ENCODE measurements at regions not wholly inside any gene's neighbourhood (a gene's known extent, or its start where the extent isn't known, plus 50 kb on each side); places are given as distances from the start of the nearest gene placed in this dataset.

GRCh38 chr5:6961837-6962635 is 248.8 kb downstream of the TENT4A start (continued):
- TF ChIP-seq, protein P1, sequence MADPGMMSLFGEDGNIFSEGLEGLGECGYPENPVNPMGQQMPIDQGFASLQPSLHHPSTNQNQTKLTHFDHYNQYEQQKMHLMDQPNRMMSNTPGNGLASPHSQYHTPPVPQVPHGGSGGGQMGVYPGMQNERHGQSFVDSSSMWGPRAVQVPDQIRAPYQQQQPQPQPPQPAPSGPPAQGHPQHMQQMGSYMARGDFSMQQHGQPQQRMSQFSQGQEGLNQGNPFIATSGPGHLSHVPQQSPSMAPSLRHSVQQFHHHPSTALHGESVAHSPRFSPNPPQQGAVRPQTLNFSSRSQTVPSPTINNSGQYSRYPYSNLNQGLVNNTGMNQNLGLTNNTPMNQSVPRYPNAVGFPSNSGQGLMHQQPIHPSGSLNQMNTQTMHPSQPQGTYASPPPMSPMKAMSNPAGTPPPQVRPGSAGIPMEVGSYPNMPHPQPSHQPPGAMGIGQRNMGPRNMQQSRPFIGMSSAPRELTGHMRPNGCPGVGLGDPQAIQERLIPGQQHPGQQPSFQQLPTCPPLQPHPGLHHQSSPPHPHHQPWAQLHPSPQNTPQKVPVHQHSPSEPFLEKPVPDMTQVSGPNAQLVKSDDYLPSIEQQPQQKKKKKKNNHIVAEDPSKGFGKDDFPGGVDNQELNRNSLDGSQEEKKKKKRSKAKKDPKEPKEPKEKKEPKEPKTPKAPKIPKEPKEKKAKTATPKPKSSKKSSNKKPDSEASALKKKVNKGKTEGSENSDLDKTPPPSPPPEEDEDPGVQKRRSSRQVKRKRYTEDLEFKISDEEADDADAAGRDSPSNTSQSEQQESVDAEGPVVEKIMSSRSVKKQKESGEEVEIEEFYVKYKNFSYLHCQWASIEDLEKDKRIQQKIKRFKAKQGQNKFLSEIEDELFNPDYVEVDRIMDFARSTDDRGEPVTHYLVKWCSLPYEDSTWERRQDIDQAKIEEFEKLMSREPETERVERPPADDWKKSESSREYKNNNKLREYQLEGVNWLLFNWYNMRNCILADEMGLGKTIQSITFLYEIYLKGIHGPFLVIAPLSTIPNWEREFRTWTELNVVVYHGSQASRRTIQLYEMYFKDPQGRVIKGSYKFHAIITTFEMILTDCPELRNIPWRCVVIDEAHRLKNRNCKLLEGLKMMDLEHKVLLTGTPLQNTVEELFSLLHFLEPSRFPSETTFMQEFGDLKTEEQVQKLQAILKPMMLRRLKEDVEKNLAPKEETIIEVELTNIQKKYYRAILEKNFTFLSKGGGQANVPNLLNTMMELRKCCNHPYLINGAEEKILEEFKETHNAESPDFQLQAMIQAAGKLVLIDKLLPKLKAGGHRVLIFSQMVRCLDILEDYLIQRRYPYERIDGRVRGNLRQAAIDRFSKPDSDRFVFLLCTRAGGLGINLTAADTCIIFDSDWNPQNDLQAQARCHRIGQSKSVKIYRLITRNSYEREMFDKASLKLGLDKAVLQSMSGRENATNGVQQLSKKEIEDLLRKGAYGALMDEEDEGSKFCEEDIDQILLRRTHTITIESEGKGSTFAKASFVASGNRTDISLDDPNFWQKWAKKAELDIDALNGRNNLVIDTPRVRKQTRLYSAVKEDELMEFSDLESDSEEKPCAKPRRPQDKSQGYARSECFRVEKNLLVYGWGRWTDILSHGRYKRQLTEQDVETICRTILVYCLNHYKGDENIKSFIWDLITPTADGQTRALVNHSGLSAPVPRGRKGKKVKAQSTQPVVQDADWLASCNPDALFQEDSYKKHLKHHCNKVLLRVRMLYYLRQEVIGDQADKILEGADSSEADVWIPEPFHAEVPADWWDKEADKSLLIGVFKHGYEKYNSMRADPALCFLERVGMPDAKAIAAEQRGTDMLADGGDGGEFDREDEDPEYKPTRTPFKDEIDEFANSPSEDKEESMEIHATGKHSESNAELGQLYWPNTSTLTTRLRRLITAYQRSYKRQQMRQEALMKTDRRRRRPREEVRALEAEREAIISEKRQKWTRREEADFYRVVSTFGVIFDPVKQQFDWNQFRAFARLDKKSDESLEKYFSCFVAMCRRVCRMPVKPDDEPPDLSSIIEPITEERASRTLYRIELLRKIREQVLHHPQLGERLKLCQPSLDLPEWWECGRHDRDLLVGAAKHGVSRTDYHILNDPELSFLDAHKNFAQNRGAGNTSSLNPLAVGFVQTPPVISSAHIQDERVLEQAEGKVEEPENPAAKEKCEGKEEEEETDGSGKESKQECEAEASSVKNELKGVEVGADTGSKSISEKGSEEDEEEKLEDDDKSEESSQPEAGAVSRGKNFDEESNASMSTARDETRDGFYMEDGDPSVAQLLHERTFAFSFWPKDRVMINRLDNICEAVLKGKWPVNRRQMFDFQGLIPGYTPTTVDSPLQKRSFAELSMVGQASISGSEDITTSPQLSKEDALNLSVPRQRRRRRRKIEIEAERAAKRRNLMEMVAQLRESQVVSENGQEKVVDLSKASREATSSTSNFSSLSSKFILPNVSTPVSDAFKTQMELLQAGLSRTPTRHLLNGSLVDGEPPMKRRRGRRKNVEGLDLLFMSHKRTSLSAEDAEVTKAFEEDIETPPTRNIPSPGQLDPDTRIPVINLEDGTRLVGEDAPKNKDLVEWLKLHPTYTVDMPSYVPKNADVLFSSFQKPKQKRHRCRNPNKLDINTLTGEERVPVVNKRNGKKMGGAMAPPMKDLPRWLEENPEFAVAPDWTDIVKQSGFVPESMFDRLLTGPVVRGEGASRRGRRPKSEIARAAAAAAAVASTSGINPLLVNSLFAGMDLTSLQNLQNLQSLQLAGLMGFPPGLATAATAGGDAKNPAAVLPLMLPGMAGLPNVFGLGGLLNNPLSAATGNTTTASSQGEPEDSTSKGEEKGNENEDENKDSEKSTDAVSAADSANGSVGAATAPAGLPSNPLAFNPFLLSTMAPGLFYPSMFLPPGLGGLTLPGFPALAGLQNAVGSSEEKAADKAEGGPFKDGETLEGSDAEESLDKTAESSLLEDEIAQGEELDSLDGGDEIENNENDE (IDR thresholded peaks at IDR 0.05; ENCODE audit: insufficient replicate concordance, low read length): no peak
- TF ChIP-seq POLR2AphosphoS5 (IDR thresholded peaks at IDR 0.05; ENCODE audit: low read depth, low read length) (no peak), PHF8 (conservative IDR thresholded peaks at IDR 0.05; ENCODE audit: low read depth, low read length) (no peak), EGR1 (IDR thresholded peaks at IDR 0.05; ENCODE audit: borderline replicate concordance, low read depth, low read length) (no peak), TCF12 (IDR thresholded peaks at IDR 0.05; ENCODE audit: low read depth, low read length) (no peak)

Measured in H1 (cell line).